Caco-2 (cell line): ENCODE measurements at regions not wholly inside any gene's neighbourhood (a gene's known extent, or its start where the extent isn't known, plus 50 kb on each side); places are given as distances from the start of the nearest gene placed in this dataset.

ENCODE experiments used
- BruUV-seq: library from RNA; stranded (reverse); fragments of 400-500 nt; replicated peaks from 2 replicates; lab custom pipeline; 2021; lab: Mats Ljungman, UMichigan
- CTCF ChIA-PET: fragments of 300-600 bp; sonication (Branson Sonifier 250); formaldehyde crosslinking; loops from one replicate; lab custom pipeline; 2022; ENCODE audit warnings: antibody characterized with exemption; lab: Charles Lee
- POLR2A ChIA-PET: fragments of 300-600 bp; sonication (Branson Sonifier 250); formaldehyde crosslinking; loops from one replicate; lab custom pipeline; 2022; ENCODE audit warnings: antibody characterized with exemption; lab: Charles Lee
- DNase-seq, 2 experiments: peaks; one replicate each; pipeline versions ENCODE4 v3.0.0 to v3.0.0-alpha.2; 2020 to 2022
- H3K27me3 ChIP-seq: replicated peaks from 2 replicates; pipeline ENCODE4 v1.6.0; 2011; ENCODE audit warnings: low read length; ENCODE audit not compliant: control insufficient read depth, insufficient read depth
- H3K36me3 ChIP-seq: 2 replicates; pipeline ENCODE4 v1.5.1; 2011; ENCODE audit warnings: low read length; ENCODE audit not compliant: control insufficient read depth, insufficient read depth
- H3K4me1 ChIP-seq: fragments of 250-450 bp; sonication (Bioruptor Pico); 2 replicates; pipeline ENCODE4 v1.5.1; 2020; ENCODE audit warnings: mild to moderate bottlenecking
- H3K4me3 ChIP-seq: 2 replicates; pipeline ENCODE4 v1.5.1; 2011; ENCODE audit warnings: low read depth, mild to moderate bottlenecking, control low read depth, low read length
- H3K9me3 ChIP-seq: fragments of 250-450 bp; sonication (Bioruptor Pico); 2 replicates; pipeline ENCODE4 v1.5.1; 2020; ENCODE audit warnings: mild to moderate bottlenecking, moderate library complexity
- H3K27ac Mint-ChIP-seq: one replicate; pipeline ENCODE4 v1.8.0; 2022; ENCODE audit warnings: mixed read lengths; ENCODE audit not compliant: unreplicated experiment
- H3K27me3 Mint-ChIP-seq: one replicate; pipeline ENCODE4 v1.8.0; 2022; ENCODE audit warnings: mixed read lengths; ENCODE audit not compliant: insufficient read depth, unreplicated experiment
- H3K36me3 Mint-ChIP-seq: one replicate; pipeline ENCODE4 v1.8.0; 2022; ENCODE audit warnings: mild to moderate bottlenecking, mixed read lengths; ENCODE audit not compliant: insufficient read depth, unreplicated experiment
- H3K4me1 Mint-ChIP-seq: one replicate; pipeline ENCODE4 v1.8.0; 2022; ENCODE audit warnings: low read depth, mixed read lengths; ENCODE audit not compliant: unreplicated experiment
- H3K4me3 Mint-ChIP-seq: one replicate; pipeline ENCODE4 v1.8.0; 2022; ENCODE audit warnings: mild to moderate bottlenecking, moderate library complexity, mixed read lengths; ENCODE audit not compliant: unreplicated experiment
- H3K9me3 Mint-ChIP-seq: one replicate; pipeline ENCODE4 v1.8.0; 2022; ENCODE audit warnings: mixed read lengths; ENCODE audit not compliant: unreplicated experiment
- intact Hi-C: fragments of 100-400 bp; cut with micrococcal nuclease; formaldehyde crosslinking; loops from one replicate; pipeline ENCODE4 v1.10.0; 2022; ENCODE audit not compliant: unreplicated experiment
- TF ChIP-seq, protein P1 (sequence below), 2 experiments: fragments of 200-600 bp in 1 of 2; IDR thresholded peaks; 1 replicate in 1 of 2; 2 replicates in 1 of 2; pipeline versions ENCODE4 v1.5.1 to v1.8.0; 2011 to 2022; ENCODE audit warnings: antibody characterized with exemption in 1 of 2, control low read depth in 1 of 2, inconsistent platforms in 1 of 2, low read depth in 1 of 2, low read length in 1 of 2, mild to moderate bottlenecking in 1 of 2, moderate library complexity in 1 of 2; ENCODE audit not compliant: insufficient read depth in 1 of 2, severe bottlenecking in 1 of 2, unreplicated experiment in 1 of 2

DNA sequence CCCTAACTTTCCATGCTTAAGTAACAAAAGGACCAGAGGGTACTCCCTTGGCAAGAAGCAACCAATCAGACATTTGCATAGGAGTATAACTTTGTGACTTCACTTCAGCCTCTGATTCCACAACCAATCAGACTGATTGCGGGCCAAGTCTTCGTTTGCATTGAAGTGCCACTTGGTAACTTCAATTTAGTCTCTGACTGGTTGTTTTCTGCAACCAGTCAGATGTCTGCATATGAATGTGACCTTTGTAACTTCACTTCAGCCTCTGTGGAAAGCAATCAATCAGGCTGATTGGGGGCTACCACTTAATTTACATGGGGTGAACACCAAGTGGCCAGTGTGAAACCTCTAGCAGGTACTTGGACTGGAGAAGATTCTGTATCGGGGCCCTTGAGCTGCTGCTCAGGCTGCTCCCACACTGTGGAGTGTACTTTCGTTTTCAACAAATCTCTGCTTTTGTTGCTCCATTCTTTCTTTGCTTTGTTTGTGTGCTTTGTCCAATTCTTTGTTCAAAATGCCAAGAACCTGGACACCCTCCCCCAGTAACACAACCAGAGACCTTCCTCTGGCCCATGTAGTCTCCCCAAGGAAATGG is 241.5 kb downstream of the ACKR3 start:
- Mint-ChIP-seq H3K4me1 (no peaks in the 10 kb centered on the region), H3K27ac (no peak overlapping the region), H3K36me3 (no peaks in the 10 kb centered on the region), H3K9me3 (peaks cover 8% of the 10 kb centered on the region), H3K4me3 (no peak overlapping the region), H3K27me3 (no peaks in the 10 kb centered on the region)
- H3K27me3 ChIP-seq = no peaks in the 10 kb centered on the region
- no peaks in the 10 kb centered on the region for H3K9me3 ChIP-seq
- TF ChIP-seq, protein P1, sequence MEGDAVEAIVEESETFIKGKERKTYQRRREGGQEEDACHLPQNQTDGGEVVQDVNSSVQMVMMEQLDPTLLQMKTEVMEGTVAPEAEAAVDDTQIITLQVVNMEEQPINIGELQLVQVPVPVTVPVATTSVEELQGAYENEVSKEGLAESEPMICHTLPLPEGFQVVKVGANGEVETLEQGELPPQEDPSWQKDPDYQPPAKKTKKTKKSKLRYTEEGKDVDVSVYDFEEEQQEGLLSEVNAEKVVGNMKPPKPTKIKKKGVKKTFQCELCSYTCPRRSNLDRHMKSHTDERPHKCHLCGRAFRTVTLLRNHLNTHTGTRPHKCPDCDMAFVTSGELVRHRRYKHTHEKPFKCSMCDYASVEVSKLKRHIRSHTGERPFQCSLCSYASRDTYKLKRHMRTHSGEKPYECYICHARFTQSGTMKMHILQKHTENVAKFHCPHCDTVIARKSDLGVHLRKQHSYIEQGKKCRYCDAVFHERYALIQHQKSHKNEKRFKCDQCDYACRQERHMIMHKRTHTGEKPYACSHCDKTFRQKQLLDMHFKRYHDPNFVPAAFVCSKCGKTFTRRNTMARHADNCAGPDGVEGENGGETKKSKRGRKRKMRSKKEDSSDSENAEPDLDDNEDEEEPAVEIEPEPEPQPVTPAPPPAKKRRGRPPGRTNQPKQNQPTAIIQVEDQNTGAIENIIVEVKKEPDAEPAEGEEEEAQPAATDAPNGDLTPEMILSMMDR (IDR thresholded peaks at IDR 0.05; ENCODE audit: insufficient read depth in 1 of 2, low read depth in 1 of 2, low read length in 1 of 2, severe bottlenecking in 1 of 2, unreplicated experiment in 1 of 2) = no peak
- H3K4me1 ChIP-seq = no peaks in the 10 kb centered on the region
- intact Hi-C loops = no loop called here
- no peaks in the 10 kb centered on the region for H3K36me3 ChIP-seq
- H3K4me3 ChIP-seq = no peak overlapping the region
- CTCF ChIA-PET = no interaction called here
- no TSS peak for BruUV-seq
- no peak for DNase-seq
- POLR2A ChIA-PET = no interaction called here

- BruUV-seq = no TSS peak
- H3K36me3 ChIP-seq = no peaks in the 10 kb centered on the region
- Mint-ChIP-seq H3K9me3 (no peaks in the 10 kb centered on the region), H3K27ac (no peak overlapping the region), H3K4me1 (no peaks in the 10 kb centered on the region), H3K36me3 (peaks cover 5% of the 10 kb centered on the region), H3K27me3 (no peaks in the 10 kb centered on the region), H3K4me3 (no peak overlapping the region)
- H3K9me3 ChIP-seq = no peaks in the 10 kb centered on the region
- H3K27me3 ChIP-seq = no peaks in the 10 kb centered on the region
- no peaks in the 10 kb centered on the region for H3K4me1 ChIP-seq
- intact Hi-C loops = no loop called here
- CTCF ChIA-PET = no interaction called here
- TF ChIP-seq, protein P1 (IDR thresholded peaks at IDR 0.05; ENCODE audit: insufficient read depth in 1 of 2, low read depth in 1 of 2, low read length in 1 of 2, severe bottlenecking in 1 of 2, unreplicated experiment in 1 of 2) = no peak
- no peak overlapping the region for H3K4me3 ChIP-seq
- POLR2A ChIA-PET = no interaction called here
- no peak for DNase-seq
Observed at GRCh38 chr2:236813766-236814165, 244.1 kb downstream of the ACKR3 start.

DNA sequence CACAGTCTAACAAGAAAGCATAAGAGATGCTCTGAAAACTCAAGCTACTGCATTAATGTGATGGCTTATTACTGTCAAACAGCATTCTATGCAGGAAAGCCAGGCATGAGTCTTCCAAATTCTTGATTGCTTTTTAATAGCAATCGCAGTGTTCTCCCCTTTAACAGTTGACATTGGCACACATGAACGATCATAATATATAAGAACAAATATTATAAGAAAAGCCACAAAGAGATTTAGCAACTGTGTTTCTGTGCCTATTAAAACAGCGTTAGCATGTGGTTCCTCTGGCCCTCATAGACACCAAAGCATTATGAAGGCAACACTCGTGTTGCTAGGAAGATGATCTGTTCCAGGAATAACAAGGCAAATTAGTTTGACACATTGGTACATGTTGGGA is 245.0 kb downstream of the ACKR3 start:
- H3K4me3 Mint-ChIP-seq = no peak overlapping the region
- no peaks in the 10 kb centered on the region for H3K4me1 ChIP-seq
- H3K4me3 ChIP-seq = no peak overlapping the region
- H3K4me1 Mint-ChIP-seq = no peaks in the 10 kb centered on the region
- H3K36me3 Mint-ChIP-seq = peaks cover 5% of the 10 kb centered on the region
- H3K9me3 ChIP-seq = no peaks in the 10 kb centered on the region
- H3K36me3 ChIP-seq = no peaks in the 10 kb centered on the region
- no peaks in the 10 kb centered on the region for H3K27me3 Mint-ChIP-seq
- no TSS peak for BruUV-seq
- CTCF ChIA-PET = no interaction called here
- POLR2A ChIA-PET = no interaction called here
- TF ChIP-seq, protein P1 (IDR thresholded peaks at IDR 0.05; ENCODE audit: insufficient read depth in 1 of 2, low read depth in 1 of 2, low read length in 1 of 2, severe bottlenecking in 1 of 2, unreplicated experiment in 1 of 2) = no peak
- intact Hi-C loops = no loop called here
- H3K27me3 ChIP-seq = no peaks in the 10 kb centered on the region
- no peak for DNase-seq
- H3K27ac Mint-ChIP-seq = no peak overlapping the region
- no peaks in the 10 kb centered on the region for H3K9me3 Mint-ChIP-seq
